A549 (cell line): ENCODE measurements at regions not wholly inside any gene's neighbourhood (a gene's known extent, or its start where the extent isn't known, plus 50 kb on each side); places are given as distances from the start of the nearest gene placed in this dataset.

Experiments used
- ATAC-seq, 2 experiments: fragments of 200-7000 bp in 1 of 2; fragments of >200 bp in 1 of 2; cut with Nextera tagmentation in 1 of 2; cut with Tn5 transposase in 1 of 2; 3 replicates each; pipeline versions ENCODE4 v1.8.0 to v1.9.1; 2018 to 2020; ENCODE audit warnings: mild to moderate bottlenecking in 1 of 2, moderate library complexity in 1 of 2
- CTCF ChIA-PET: fragments of 300-600 bp; sonication (Branson Sonifier 250); formaldehyde crosslinking; extraction: SDS; loops from one replicate; lab custom pipeline; 2021; ENCODE audit warnings: antibody characterized with exemption, inconsistent platforms; lab: Yijun Ruan, JAX
- POLR2A ChIA-PET: fragments of 350-600 bp; formaldehyde crosslinking; extraction: SDS; loops from one replicate; lab custom pipeline; 2021; ENCODE audit warnings: antibody characterized with exemption, inconsistent platforms; lab: Yijun Ruan, JAX
- DNase-seq, 2 experiments: peaks; one replicate each; pipeline versions ENCODE4 v3.0.0 to v3.0.0-alpha.2; 2011 to 2016; ENCODE audit warnings: low read depth in 1 of 2, low spot score in 1 of 2
- FAIRE-seq: peaks from 2 replicates; lab custom pipeline; 2011; peaks lifted over from hg19 to GRCh38; lab: Jason Lieb, UNC
- H3K27ac ChIP-seq, 2 experiments: fragments of >200 bp; sonication (Bioruptor Twin); formaldehyde crosslinking; 3 replicates each; pipeline ENCODE4 v1.5.1; 2016 to 2017
- H3K4me1 ChIP-seq: fragments of >200 bp; sonication (Bioruptor Twin); formaldehyde crosslinking; 3 replicates; pipeline ENCODE4 v1.6.1; 2016
- H3K4me2 ChIP-seq: fragments of >200 bp; sonication (Bioruptor Twin); formaldehyde crosslinking; 3 replicates; pipeline ENCODE4 v1.6.1; 2016
- H3K4me3 ChIP-seq: fragments of >200 bp; sonication (Bioruptor Twin); formaldehyde crosslinking; 3 replicates; pipeline ENCODE4 v1.5.1; 2016
- H3K9me3 ChIP-seq: fragments of >200 bp; sonication (Bioruptor Twin); formaldehyde crosslinking; 3 replicates; pipeline ENCODE4 v1.6.1; 2016
- CBX8 ChIP-seq: fragments of 200-600 bp; sonication (generic); IDR thresholded peaks from 2 replicates; pipeline ENCODE4 v1.6.1; 2016
- CEBPB ChIP-seq, 2 experiments: fragments of >200 bp in 1 of 2; sonication (Bioruptor Twin) in 1 of 2; formaldehyde crosslinking in 1 of 2; IDR thresholded peaks; 2 replicates each; pipeline ENCODE4 v1.6.1; 2012 to 2016
- ELK1 ChIP-seq: fragments of 150-350 bp; IDR thresholded peaks from 2 replicates; pipeline ENCODE4 v1.6.1; 2014; ENCODE audit warnings: low read depth, mild to moderate bottlenecking, low read length
- ESRRA ChIP-seq: fragments of 150-350 bp; IDR thresholded peaks from 2 replicates; pipeline ENCODE4 v1.6.1; 2014; ENCODE audit warnings: mild to moderate bottlenecking, low read length, borderline replicate concordance
- FOSL2 ChIP-seq, 2 experiments: fragments of 450-650 bp in 1 of 2; fragments of >200 bp in 1 of 2; sonication (Bioruptor Twin) in 1 of 2; formaldehyde crosslinking; IDR thresholded peaks; 2 replicates each; pipeline versions ENCODE4 v1.5.0 to v1.6.1; 2016 to 2020; ENCODE audit warnings: mild to moderate bottlenecking in 1 of 2, moderate library complexity in 1 of 2
- GATA3 ChIP-seq: IDR thresholded peaks from 2 replicates; pipeline ENCODE4 v1.6.1; 2012; ENCODE audit warnings: borderline replicate concordance
- KDM1A ChIP-seq: fragments of 200-600 bp; sonication (generic); IDR thresholded peaks from 2 replicates; pipeline ENCODE4 v1.6.1; 2016; ENCODE audit warnings: low read depth, mild to moderate bottlenecking
- KDM5A ChIP-seq: fragments of 200-600 bp; sonication (generic); IDR thresholded peaks from 2 replicates; pipeline ENCODE4 v1.6.1; 2016; ENCODE audit warnings: antibody characterized with exemption, mild to moderate bottlenecking
- MAFK ChIP-seq: fragments of 450-650 bp; IDR thresholded peaks from 2 replicates; pipeline ENCODE4 v1.6.1; 2014; ENCODE audit not compliant: partially characterized antibody
- MAZ ChIP-seq: fragments of 150-350 bp; IDR thresholded peaks from 2 replicates; pipeline ENCODE4 v1.6.1; 2014; ENCODE audit warnings: antibody characterized with exemption, low read depth, low read length, borderline replicate concordance
- NFE2L2 ChIP-seq: fragments of 150-350 bp; conservative IDR thresholded peaks from 2 replicates; pipeline ENCODE4 v1.6.1; 2014; ENCODE audit warnings: low read length
- NPAS2 ChIP-seq: fragments of 250-450 bp; sonication (Bioruptor Pico); IDR thresholded peaks from 2 replicates; pipeline ENCODE4 v1.8.0; 2022; ENCODE audit warnings: mild to moderate bottlenecking, moderate library complexity, borderline replicate concordance
- PHF8 ChIP-seq: fragments of 200-600 bp; sonication (generic); IDR thresholded peaks from 2 replicates; pipeline ENCODE4 v1.6.1; 2016; ENCODE audit warnings: low read depth, mild to moderate bottlenecking, antibody characterized with exemption, moderate library complexity, borderline replicate concordance
- RCOR1 ChIP-seq: fragments of 150-350 bp; IDR thresholded peaks from 2 replicates; pipeline ENCODE4 v1.6.1; 2014; ENCODE audit warnings: antibody characterized with exemption, low read length, low read depth
- REST ChIP-seq: fragments of 200-600 bp; sonication (generic); IDR thresholded peaks from 2 replicates; pipeline ENCODE4 v1.6.1; 2016; ENCODE audit warnings: antibody characterized with exemption, mild to moderate bottlenecking, moderate library complexity
- ZFP36 ChIP-seq: fragments of 450-650 bp; IDR thresholded peaks from 2 replicates; pipeline ENCODE4 v1.6.1; 2014; ENCODE audit warnings: borderline replicate concordance; ENCODE audit not compliant: partially characterized antibody
- ZSCAN20 ChIP-seq: fragments of 250-450 bp; sonication (Bioruptor Pico); IDR thresholded peaks from 2 replicates; pipeline ENCODE4 v1.8.0; 2022; ENCODE audit warnings: mild to moderate bottlenecking, moderate library complexity
- WGBS: methylation state at CpG from one replicate; pipeline ENCODE4 v1.1.6; 2017; ENCODE audit errors: missing lambda C conversion rate; 5-methylcytosine and 5-hydroxymethylcytosine counted together

DNA sequence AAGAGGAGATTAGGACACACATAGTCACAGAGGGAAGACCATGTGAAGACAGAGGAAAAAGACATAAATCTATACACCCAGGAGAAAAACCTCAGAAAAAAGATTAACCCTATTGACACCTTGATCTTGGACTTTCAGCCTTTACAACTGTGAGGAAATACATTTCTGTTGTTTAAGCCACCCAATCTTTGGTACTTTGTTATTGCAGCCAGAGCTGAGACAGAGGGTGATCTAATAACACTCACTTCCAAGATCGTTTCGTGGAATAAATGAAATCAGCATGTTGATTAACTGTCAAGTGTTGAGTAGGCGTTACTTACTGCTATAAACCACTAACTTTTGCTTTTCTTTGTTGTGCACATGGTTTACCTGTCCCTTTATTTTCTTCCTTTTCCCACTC is 361.2 kb upstream of the RIOK2 start:
- FAIRE-seq (no peak), DNase-seq (no peak), ATAC-seq (no peak)
- 4% methylated on average over 3 of the region's 3 CpGs for WGBS
- H3K4me1 ChIP-seq: no peaks in the 10 kb centered on the region
- H3K4me3 ChIP-seq: no peak overlapping the region
- no peak overlapping the region for H3K27ac ChIP-seq
- no peaks in the 10 kb centered on the region for H3K9me3 ChIP-seq
- ChIA-PET POLR2A (no interaction called here), CTCF (interaction anchor here (1.0 to 1.8 kb wide), 2 partner anchors 10 to 95 kb away, joined by 3 to 5 read pairs; no protein-coding TSS in a partner anchor)
- TF ChIP-seq CBX8 (no peak), KDM5A (no peak), CEBPB (IDR thresholded peaks at IDR 0.05) (no peak), PHF8 (no peak), GATA3 (no peak)
- H3K4me2 ChIP-seq: no peak overlapping the region

DNA sequence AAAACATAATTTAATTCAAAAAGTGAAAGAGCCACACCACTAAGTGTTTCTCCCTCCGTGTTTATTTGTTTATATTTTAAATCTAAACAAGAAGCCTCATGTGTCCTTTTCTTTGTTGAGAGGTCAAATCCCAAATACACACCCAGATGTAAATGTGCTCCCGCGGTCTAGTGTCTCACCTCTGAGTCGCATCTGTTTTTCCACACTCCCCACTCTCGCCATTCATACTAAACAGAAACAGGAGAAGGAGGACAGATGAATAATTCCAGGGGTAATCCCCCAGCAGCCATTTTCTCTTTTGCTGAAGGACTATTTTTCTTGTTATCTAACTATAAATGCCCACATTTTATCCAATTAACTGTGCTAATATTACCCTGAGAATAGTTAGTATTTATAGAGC is 361.6 kb upstream of the RIOK2 start:
- H3K9me3 ChIP-seq: no peaks in the 10 kb centered on the region
- WGBS: 41% methylated on average over 5 of the region's 5 CpGs
- no peaks in the 10 kb centered on the region for H3K4me1 ChIP-seq
- TF ChIP-seq ESRRA (no peak), MAZ (no peak), RCOR1 (no peak), NPAS2 (CRISPR knock-in tag) (no peak), ZFP36 (no peak), ZSCAN20 (CRISPR knock-in tag) (no peak), FOSL2 (IDR thresholded peaks at IDR 0.05) (no peak), FOSL2 (CRISPR knock-in tag; IDR thresholded peaks at IDR 0.05) (no peak), ELK1 (no peak), KDM1A (no peak), REST (no peak)
- ATAC-seq: no peak
- DNase-seq: no peak
- no peak for FAIRE-seq
- H3K4me2 ChIP-seq: no peak overlapping the region
- no peak overlapping the region for H3K27ac ChIP-seq
- H3K4me3 ChIP-seq: no peak overlapping the region
- ChIA-PET POLR2A (no interaction called here), CTCF (interaction anchor here (1.0 to 1.8 kb wide), 2 partner anchors 11 to 95 kb away, joined by 3 to 5 read pairs; no protein-coding TSS in a partner anchor)

DNA sequence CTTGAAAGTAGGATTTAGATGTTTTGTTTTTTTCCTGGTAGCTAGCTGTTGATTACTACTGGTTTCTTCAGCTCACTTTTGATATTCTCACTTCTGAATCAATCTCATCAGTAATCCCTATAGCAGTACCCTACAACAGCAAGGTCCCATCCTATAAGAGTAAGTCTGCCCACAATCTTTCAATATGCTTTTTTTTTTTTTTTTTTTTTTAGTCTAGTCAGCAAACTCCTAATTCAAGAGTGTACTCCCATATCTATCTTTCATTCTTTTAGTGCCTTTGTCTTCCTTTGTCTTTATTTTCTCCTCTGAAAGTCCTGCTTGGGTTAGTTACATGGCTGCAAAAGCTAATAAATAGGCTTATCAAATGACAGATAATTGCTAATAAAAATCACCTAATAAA is 362.4 kb upstream of the RIOK2 start:
- DNase-seq (no peak), ATAC-seq (no peak), FAIRE-seq (no peak)
- no peak overlapping the region for H3K4me3 ChIP-seq
- CTCF ChIA-PET: interaction anchor here (1.0 kb wide), 1 partner anchor 94 kb away, joined by 3 read pairs; no protein-coding TSS in a partner anchor
- no peak overlapping the region for H3K4me2 ChIP-seq
- no peaks in the 10 kb centered on the region for H3K4me1 ChIP-seq
- TF ChIP-seq NFE2L2: no peak
- TF ChIP-seq MAFK: peak; percentile 48
- H3K27ac ChIP-seq: no peak overlapping the region
- POLR2A ChIA-PET: no interaction called here
- no peaks in the 10 kb centered on the region for H3K9me3 ChIP-seq
